Mucosa of rectum (tissue), 2 donors: ENCODE measurements at regions not wholly inside any gene's neighbourhood (a gene's known extent, or its start where the extent isn't known, plus 50 kb on each side); places are given as distances from the start of the nearest gene placed in this dataset.

Experiments
- H3K27ac ChIP-seq, 2 donors: one replicate each; pipeline ENCODE4 v1.7.0; 2013; ENCODE audit warnings: inconsistent platforms in 2 of 2, low read depth in 2 of 2, low read length in 2 of 2
- H3K27me3 ChIP-seq, 2 donors: one replicate each; pipeline ENCODE4 v1.7.0; 2013; ENCODE audit warnings: low read length in 2 of 2; ENCODE audit not compliant: control insufficient read depth in 2 of 2, insufficient read depth in 2 of 2
- H3K36me3 ChIP-seq, 2 donors: one replicate each; pipeline ENCODE4 v1.7.0; 2013; ENCODE audit warnings: low read length in 2 of 2; ENCODE audit not compliant: control insufficient read depth in 2 of 2, insufficient read depth in 2 of 2
- H3K4me1 ChIP-seq, 2 donors: one replicate each; pipeline ENCODE4 v1.7.0; 2013; ENCODE audit warnings: low read length in 2 of 2, mild to moderate bottlenecking in 1 of 2; ENCODE audit not compliant: control insufficient read depth in 2 of 2, insufficient read depth in 2 of 2
- H3K4me3 ChIP-seq, 2 donors: one replicate each; pipeline ENCODE4 v1.7.0; 2013; ENCODE audit warnings: low read length in 2 of 2
- H3K9ac ChIP-seq, 2 donors: one replicate each; pipeline ENCODE4 v1.7.0; 2013; ENCODE audit warnings: low read length in 2 of 2, low read depth in 1 of 2, mild to moderate bottlenecking in 1 of 2
- H3K9me3 ChIP-seq, 2 donors: one replicate each; pipeline ENCODE4 v1.7.0; 2013; ENCODE audit warnings: low read length in 2 of 2; ENCODE audit not compliant: control insufficient read depth in 2 of 2
- donor health status: healthy.
- donor health status: Normal muscosa, but diverticular disease.

DNA sequence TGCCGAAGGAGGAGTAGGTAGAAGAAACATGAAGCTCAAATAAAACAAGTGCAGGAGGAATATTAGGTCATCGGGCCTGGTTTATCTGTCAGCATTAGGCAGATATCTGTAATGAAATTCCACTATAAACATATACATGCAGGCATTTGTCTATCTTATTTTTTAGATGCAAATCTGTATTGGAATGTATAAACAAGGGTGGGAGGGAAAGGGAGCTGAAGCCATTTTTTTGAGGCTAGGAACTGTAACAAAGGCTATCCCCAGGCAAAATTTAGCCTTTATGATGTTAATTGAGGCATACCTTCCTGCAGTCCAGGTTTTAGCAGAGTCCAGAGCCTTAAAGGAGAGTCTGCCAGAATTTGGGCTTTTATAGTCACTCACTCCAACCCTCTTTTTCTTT lies 72.5 kb downstream of the PHLDA1 start:
- Histone ChIP-seq H3K36me3 (no peaks in the 10 kb centered on the region), H3K4me1 (peaks cover 8 to 9% of the 10 kb centered on the region in 2 donors), H3K4me3 (no peak overlapping the region), H3K27ac (no peak overlapping the region), H3K27me3 (no peaks in the 10 kb centered on the region), H3K9me3 (no peaks in the 10 kb centered on the region), H3K9ac (no peak overlapping the region)

DNA sequence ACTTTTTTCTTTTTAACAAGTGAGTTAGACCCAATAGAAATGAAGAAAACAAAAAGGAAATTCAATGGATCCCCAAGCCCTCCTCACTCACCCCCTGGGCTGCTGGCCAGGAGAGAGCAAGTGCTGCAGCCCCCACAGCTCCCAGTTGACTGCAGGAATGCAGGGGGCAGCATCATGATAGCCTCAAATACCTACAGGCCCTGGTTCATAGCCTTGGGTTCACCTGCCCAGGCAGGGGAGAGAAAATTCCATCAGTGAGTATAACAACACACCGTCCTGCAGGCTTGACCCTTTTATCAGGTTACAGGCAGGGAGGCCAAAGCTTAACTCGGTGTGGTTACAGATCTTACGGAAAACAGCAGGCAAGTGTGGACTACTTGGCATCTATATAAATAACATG lies 76.3 kb downstream of the PHLDA1 start:
- Histone ChIP-seq H3K9ac (no peak overlapping the region), H3K27me3 (no peaks in the 10 kb centered on the region), H3K4me3 (no peak overlapping the region), H3K4me1 (peaks cover 6 to 8% of the 10 kb centered on the region in 2 donors), H3K9me3 (no peaks in the 10 kb centered on the region), H3K27ac (no peak overlapping the region), H3K36me3 (no peaks in the 10 kb centered on the region)

DNA sequence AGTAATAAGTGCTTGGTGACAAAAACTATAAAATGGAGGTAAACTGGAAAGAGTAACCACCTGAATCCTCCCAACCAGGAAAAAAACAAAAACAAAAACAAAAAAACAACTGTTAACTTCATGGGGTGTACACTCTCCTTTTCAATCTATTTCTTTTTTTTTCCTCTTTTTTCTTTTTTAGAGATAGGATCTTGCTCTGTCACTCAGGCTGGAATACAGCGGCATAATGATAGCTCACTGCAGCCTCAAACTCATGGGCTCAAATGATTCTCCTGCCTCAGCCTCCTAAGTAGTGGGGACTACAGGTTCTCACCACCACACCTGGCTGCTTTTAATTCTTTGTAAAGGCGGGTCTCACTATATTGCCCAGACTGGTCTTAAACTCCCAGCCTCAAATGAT lies 76.8 kb downstream of the PHLDA1 start:
- Histone ChIP-seq H3K4me3 (no peak overlapping the region), H3K9me3 (no peaks in the 10 kb centered on the region), H3K27me3 (no peaks in the 10 kb centered on the region), H3K4me1 (peaks cover 2 to 5% of the 10 kb centered on the region in 2 donors), H3K36me3 (no peaks in the 10 kb centered on the region), H3K9ac (no peak overlapping the region), H3K27ac (no peak overlapping the region)

DNA sequence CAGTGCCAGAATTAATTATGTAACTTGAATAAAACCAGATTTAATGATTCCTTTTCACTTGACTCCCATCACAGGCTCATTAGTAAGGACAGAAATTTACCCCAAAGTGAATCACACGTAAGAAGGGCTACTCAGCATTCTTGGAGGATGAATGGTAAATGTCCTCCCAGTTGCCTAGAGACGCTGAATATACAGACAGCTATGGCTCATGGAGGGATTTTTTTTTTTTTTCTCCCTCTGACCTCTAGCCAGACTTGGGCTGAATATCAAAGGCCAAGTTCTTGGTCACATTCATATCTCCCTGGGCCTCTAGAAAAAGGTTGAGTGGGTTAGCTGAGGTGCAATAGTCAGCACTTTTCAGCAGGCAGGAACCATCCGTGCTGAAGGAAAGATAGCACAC lies 77.5 kb downstream of the PHLDA1 start:
- H3K27me3 ChIP-seq: no peaks in the 10 kb centered on the region
- H3K36me3 ChIP-seq: no peaks in the 10 kb centered on the region
- no peak overlapping the region for H3K4me3 ChIP-seq
- H3K9me3 ChIP-seq: no peaks in the 10 kb centered on the region
- H3K4me1 ChIP-seq: peaks cover 2% of the 10 kb centered on the region in 2 donors
- H3K27ac ChIP-seq: peak overlapping the region in 1 of 2 donors; percentile 37
- no peak overlapping the region for H3K9ac ChIP-seq

DNA sequence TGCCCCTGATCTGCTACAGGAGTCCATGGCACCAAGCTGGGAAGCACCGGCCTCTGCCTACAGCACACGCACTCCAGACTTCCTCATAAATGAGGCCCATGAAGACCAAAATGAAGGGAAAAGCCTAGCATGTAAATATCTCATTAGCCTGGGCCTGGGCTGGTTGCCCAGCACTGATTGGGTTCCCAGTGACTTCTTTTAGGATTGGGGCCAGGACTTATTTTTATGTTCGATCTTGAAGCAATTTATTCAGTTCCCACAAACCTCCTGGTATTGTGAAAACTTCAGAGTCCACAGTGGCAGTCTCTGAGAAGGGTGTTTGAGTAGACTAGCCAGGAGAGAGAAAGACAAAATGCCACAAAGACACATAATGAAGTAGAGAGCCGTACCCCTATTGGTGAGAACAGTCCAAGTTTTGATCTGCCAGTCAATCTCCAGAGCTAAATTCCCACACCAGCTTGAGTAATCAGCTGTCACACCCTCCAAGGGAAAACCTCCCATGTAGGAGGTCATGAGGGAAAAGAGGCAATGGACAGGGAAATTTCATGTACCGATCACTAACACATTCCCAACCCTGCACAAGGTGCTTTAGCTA lies 78.2 kb downstream of the PHLDA1 start:
- Histone ChIP-seq H3K4me1 (peaks cover 2% of the 10 kb centered on the region in 2 donors), H3K9ac (no peak overlapping the region), H3K27me3 (no peaks in the 10 kb centered on the region), H3K4me3 (no peak overlapping the region), H3K27ac (peak overlapping the region in 1 of 2 donors; percentile 37), H3K9me3 (no peaks in the 10 kb centered on the region), H3K36me3 (no peaks in the 10 kb centered on the region)

DNA sequence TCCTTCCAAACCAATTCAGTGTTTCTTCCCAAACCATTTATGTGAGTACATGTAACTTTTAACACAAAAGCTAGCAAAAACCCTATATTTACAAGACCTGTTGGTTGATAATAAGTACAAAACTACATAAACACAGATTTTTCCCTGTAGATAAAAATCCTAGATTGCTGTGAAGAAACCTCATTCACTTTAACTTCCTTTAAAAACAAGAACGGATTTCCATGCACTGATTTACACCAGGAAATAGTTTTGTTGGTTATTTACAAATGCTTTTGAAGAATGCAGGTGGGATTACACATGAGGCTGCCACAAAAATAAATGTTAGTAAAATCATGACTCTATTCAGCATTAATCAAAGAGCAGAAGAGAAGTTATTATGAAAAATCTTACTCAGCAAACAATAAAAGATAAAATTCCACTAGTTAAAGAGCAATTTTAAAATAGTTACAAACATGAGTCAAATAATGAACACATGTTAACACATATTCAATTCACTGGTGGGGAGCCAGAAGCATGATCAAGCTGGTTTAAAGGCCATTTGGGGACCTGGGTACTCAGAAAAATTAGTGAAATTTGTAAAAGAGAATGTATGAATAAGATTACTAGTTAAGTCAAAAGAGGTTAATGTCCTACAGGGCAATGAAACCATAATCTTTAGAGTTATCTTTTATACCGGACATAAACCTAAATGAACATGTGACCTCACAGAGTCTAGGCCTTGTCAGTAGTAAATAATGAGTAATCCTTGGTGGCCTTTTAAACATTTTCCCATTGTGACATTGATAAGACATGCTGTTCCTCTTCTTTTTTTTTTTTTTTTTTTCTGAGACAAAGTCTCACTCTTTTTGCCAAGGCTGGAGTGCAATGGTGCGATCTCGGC lies 79.9 kb downstream of the PHLDA1 start:
- Histone ChIP-seq H3K27ac (peak overlapping the region; percentile 1 to 6), H3K4me3 (no peak overlapping the region), H3K9ac (no peak overlapping the region), H3K4me1 (peaks cover 2% of the 10 kb centered on the region in 2 donors), H3K27me3 (no peaks in the 10 kb centered on the region), H3K9me3 (no peaks in the 10 kb centered on the region), H3K36me3 (no peaks in the 10 kb centered on the region)

DNA sequence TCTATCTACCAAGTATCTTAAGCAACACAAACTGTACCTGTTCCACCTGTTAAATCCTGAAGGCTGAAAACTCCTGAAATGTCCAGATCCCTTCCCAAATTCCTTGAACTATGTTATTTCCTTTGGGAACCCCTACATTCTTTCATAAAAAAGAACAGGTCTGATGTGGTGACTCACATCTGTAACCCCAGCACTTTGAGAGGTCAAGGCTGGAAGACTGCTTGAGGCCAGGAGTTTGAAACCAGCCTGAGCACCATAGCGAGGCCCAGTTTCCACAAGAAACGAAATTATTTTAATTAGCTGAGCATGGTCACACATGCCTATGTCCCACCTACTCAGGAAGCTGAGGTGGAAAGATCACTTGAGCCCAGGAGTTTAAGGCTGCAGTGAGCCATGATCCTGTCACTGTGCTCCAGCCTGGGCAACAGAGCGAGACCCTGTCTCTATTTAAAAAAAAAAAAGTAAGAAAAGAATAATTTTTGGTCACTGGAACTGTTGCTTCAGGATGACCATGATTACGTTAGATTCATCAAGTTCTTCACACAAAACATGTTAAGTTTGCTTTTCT lies 84.3 kb downstream of the PHLDA1 start:
- Histone ChIP-seq H3K9me3 (no peaks in the 10 kb centered on the region), H3K4me1 (peaks cover 9 to 19% of the 10 kb centered on the region in 2 donors), H3K27me3 (no peaks in the 10 kb centered on the region), H3K4me3 (no peak overlapping the region), H3K27ac (no peak overlapping the region), H3K9ac (no peak overlapping the region), H3K36me3 (no peaks in the 10 kb centered on the region)

DNA sequence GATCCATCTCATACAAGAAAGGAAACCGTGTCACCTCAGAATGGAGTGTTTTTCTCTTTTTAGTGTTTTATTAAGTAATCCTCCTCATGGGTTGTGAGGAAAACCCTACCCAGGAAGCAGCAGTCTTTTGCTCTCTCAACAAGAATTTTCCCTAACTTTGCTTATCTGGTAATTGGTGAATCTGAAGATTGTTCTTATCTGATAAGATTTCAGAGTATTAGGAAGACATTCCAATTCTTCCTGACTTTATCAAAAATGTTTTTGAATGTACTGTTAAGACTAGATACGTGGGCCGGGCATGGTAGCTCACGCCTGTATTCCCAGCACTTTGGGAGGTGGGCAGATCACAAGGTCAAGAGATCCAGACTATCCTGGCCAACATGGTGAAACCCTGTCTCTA lies 86.0 kb downstream of the PHLDA1 start:
- H3K27me3 ChIP-seq: no peaks in the 10 kb centered on the region
- no peak overlapping the region for H3K9ac ChIP-seq
- H3K9me3 ChIP-seq: no peaks in the 10 kb centered on the region
- H3K4me1 ChIP-seq: peaks cover 7 to 17% of the 10 kb centered on the region in 2 donors
- H3K27ac ChIP-seq: no peak overlapping the region
- H3K36me3 ChIP-seq: no peaks in the 10 kb centered on the region
- H3K4me3 ChIP-seq: no peak overlapping the region

DNA sequence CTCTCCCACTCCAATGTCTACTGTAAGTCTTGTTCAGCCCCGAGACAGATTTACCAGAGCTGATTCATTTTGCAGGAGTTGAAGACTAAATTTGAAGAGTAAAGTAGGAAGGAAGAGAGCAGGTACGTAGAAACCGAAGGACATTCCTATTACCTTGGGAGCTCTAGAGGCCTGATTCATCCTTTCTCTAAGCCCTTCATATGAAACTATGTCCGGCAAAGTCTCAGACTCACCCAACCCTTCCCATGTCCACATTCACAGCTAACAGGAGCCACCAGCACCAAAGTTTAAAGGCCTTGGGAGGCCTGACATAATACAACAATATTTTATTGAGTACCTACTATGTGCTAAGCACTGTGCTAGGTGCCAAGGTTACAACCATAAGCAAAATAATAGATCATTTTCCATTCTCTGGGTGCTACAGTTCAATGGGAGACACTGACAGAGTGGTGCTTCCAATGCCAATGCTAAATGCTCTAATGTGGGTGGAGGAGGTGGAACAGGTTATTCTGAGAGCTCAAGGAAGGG lies 86.6 kb downstream of the PHLDA1 start:
- peaks cover 7 to 17% of the 10 kb centered on the region in 2 donors for H3K4me1 ChIP-seq
- H3K27me3 ChIP-seq: no peaks in the 10 kb centered on the region
- no peak overlapping the region for H3K9ac ChIP-seq
- H3K9me3 ChIP-seq: no peaks in the 10 kb centered on the region
- peak overlapping the region; percentile 39 to 49 for H3K27ac ChIP-seq
- no peak overlapping the region for H3K4me3 ChIP-seq
- no peaks in the 10 kb centered on the region for H3K36me3 ChIP-seq
